ENCODE measurements at regions not wholly inside any gene's neighbourhood (a gene's known extent, or its start where the extent isn't known, plus 50 kb on each side); places are given as distances from the start of the nearest gene placed in this dataset.
A peak's percentile ranks its signal among the peaks of the same experiment; 100 is the strongest.

DNA sequence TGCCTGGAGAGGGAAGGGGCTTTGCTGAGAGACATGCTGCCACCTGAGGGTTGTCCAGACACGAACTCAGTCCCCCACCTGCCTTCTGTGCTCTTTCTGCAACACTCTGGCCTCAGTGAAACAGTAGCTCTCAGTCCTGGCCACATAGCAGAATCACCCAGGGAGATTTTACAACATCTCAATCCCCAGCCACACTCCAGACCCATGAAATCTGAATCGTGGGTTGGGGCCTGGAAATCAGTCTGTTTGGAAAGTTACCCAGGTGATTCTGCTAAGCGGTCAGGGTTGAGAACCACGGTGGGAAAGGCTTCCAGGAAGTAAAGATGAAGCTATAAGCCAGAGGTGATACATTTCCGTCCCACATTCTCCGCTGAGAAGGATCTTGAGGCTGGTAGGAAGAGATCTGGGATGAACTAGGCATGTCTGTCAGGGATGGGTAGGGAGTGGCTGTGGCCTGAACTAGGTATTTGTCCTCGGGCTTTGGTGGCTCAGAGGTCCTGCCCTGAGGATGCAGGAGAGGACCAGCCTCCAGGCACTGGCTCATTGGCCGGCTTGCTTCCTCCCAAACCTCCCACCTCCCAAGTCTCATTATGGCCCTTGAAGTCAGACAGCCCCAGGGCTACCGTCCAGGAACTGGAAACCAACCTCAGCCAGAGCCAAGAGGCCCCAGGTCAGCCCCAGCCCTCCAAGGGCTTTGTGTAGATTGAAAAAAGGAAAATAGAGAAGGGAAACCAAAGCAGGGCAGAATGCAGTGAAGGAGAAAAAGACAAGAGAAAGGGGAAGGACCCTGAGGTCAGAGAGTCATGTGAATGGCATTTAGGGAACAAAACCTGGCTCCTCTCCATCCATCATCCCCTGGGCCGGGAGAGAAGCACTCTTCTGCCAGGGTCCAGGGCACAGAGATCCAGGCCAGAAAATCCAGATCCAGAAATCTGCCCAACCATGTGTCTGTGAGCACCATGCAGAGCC lies 119.6 kb downstream of the ZFP36L2 start:
- Histone ChIP-seq H3K4me3 (ENCODE audit: low read depth, low read length) (no peak overlapping the region), H3K36me3 (ENCODE audit: control insufficient read depth, insufficient read depth, low read length) (no peaks in the 10 kb centered on the region), H3K27me3 (ENCODE audit: control insufficient read depth, insufficient read depth, low read length) (no peaks in the 10 kb centered on the region)
- TF ChIP-seq, protein P1, sequence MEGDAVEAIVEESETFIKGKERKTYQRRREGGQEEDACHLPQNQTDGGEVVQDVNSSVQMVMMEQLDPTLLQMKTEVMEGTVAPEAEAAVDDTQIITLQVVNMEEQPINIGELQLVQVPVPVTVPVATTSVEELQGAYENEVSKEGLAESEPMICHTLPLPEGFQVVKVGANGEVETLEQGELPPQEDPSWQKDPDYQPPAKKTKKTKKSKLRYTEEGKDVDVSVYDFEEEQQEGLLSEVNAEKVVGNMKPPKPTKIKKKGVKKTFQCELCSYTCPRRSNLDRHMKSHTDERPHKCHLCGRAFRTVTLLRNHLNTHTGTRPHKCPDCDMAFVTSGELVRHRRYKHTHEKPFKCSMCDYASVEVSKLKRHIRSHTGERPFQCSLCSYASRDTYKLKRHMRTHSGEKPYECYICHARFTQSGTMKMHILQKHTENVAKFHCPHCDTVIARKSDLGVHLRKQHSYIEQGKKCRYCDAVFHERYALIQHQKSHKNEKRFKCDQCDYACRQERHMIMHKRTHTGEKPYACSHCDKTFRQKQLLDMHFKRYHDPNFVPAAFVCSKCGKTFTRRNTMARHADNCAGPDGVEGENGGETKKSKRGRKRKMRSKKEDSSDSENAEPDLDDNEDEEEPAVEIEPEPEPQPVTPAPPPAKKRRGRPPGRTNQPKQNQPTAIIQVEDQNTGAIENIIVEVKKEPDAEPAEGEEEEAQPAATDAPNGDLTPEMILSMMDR (IDR thresholded peaks at IDR 0.05; ENCODE audit: insufficient read depth, low read length, poor library complexity, severe bottlenecking) = no peak
- no peak for DNase-seq (ENCODE audit: low read depth)

DNA sequence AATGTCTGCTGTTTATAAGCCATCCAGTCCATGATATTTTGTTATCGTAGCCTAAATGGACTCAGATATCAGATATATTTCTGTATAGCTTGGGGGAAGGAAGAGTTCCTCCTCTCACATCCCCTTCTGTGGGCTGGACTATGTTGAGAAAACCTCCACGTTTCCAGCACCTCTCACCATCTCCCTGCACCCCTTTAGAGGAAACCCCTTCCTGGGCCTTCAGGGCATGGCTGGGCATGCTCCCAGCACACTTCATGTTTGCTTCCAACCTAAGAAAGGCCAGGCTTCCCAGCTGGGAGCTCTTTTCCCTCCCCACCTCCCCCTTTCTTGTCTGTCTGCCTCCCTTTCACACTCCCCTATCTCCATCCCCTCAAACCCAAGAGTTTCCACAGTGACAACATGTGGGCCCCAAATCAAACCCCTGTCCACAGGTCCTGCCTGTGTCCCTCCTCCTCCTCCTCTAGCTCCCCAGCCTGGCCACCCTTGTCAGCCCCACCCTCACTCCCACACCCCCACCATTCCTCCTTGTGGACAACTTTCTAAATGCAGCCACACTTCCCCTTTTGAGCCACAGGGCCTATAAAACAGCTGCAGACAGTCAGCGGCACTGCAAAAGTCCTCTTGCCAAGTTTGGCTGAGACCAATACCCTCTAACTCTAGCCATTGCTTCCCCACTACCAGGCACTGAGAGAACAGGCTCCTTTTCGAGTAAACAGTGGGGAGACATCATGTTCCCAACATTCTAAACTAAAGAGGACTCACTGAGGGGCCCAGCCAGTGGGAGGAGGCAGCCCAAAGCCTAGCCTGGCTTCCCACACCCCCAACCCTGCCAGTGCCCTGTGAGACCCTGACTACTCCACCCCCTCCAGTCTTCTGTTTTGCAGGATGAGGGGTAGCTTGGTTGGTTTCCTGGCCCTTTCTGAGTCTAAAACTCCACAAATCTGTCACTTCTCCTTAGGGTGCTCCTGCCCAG lies 120.5 kb downstream of the ZFP36L2 start:
- H3K36me3 ChIP-seq (ENCODE audit: control insufficient read depth, insufficient read depth, low read length) = no peaks in the 10 kb centered on the region
- H3K27me3 ChIP-seq (ENCODE audit: control insufficient read depth, insufficient read depth, low read length) = no peaks in the 10 kb centered on the region
- TF ChIP-seq, protein P1 (IDR thresholded peaks at IDR 0.05; ENCODE audit: insufficient read depth, low read length, poor library complexity, severe bottlenecking) = peak; percentile 30
- H3K4me3 ChIP-seq (ENCODE audit: low read depth, low read length) = no peak overlapping the region
- no peak for DNase-seq (ENCODE audit: low read depth)

DNA sequence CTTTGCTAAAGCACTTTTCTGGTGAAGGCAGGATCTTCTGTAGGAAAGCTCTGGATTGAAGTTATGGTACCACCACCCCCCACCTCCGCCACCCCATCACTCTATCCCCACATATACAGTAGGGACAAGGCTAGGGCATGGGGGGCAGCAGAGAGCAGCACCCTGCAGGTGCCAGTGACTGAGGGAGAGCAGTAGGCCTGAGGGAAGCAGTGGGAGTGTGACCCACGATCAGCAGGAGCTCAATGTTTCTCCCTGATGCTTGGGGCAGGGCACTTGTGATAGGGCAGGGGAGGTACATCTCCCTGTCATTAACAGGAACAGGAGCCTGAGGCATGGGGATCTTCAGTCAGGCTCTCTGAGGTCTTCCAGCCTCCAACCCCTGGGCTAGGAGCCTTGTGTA lies 121.6 kb downstream of the ZFP36L2 start:
- Histone ChIP-seq H3K27me3 (ENCODE audit: control insufficient read depth, insufficient read depth, low read length) (no peaks in the 10 kb centered on the region), H3K4me3 (ENCODE audit: low read depth, low read length) (no peak overlapping the region), H3K36me3 (ENCODE audit: control insufficient read depth, insufficient read depth, low read length) (no peaks in the 10 kb centered on the region)
- TF ChIP-seq, protein P1 (IDR thresholded peaks at IDR 0.05; ENCODE audit: insufficient read depth, low read length, poor library complexity, severe bottlenecking) = no peak
- DNase-seq (ENCODE audit: low read depth) = no peak

DNA sequence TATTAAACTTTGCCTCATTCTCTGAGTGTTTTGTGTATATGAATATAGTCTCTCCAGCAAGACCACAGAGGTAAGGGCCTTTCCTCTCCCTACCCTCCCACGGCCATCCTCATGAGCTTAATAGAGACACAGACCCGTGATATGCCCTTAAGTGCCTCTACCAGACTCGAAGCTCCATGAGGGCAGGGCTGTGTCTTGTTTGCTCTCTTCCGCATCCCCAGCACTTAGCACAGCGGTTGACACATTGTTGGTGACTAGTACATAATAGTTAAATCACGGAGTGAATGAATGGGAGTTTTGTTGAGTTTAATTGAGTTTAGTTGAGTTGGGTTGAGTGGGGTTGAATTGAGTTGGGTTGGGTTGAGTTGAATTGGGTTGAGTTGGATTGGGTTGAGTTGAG lies 122.3 kb downstream of the ZFP36L2 start:
- no peaks in the 10 kb centered on the region for H3K27me3 ChIP-seq (ENCODE audit: control insufficient read depth, insufficient read depth, low read length)
- no peak for DNase-seq (ENCODE audit: low read depth)
- H3K4me3 ChIP-seq (ENCODE audit: low read depth, low read length) = no peak overlapping the region
- TF ChIP-seq, protein P1 (IDR thresholded peaks at IDR 0.05; ENCODE audit: insufficient read depth, low read length, poor library complexity, severe bottlenecking) = no peak
- H3K36me3 ChIP-seq (ENCODE audit: control insufficient read depth, insufficient read depth, low read length) = no peaks in the 10 kb centered on the region

DNA sequence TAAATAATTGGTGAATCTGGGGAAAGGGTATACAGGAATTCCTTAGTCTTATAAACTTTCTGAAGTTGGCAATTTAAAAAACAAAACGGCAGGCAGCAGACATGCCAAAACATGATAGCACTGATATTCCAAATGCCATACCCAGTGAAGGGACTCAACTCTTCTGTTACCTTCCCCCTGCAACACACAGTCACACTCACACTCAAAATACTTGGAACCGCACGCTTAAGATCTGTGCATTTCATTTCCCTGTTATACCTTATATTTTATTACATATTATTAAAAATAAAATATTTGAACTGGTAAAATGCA lies 123.4 kb downstream of the ZFP36L2 start:
- DNase-seq (ENCODE audit: low read depth) = no peak
- TF ChIP-seq, protein P1 (IDR thresholded peaks at IDR 0.05; ENCODE audit: insufficient read depth, low read length, poor library complexity, severe bottlenecking) = no peak
- no peak overlapping the region for H3K4me3 ChIP-seq (ENCODE audit: low read depth, low read length)
- no peaks in the 10 kb centered on the region for H3K27me3 ChIP-seq (ENCODE audit: control insufficient read depth, insufficient read depth, low read length)
- no peaks in the 10 kb centered on the region for H3K36me3 ChIP-seq (ENCODE audit: control insufficient read depth, insufficient read depth, low read length)
